ENCODE measurements at regions not wholly inside any gene's neighbourhood (a gene's known extent, or its start where the extent isn't known, plus 50 kb on each side); places are given as distances from the start of the nearest gene placed in this dataset.

- Histone ChIP-seq H3K27ac (no peak overlapping the region), H3K79me2 (ENCODE audit: insufficient read depth, low read depth) (no peaks in the 10 kb centered on the region), H3K4me1 (ENCODE audit: low read depth, poor library complexity, severe bottlenecking) (no peaks in the 10 kb centered on the region), H2AFZ (ENCODE audit: low read depth) (no peak overlapping the region), H3K4me2 (no peak overlapping the region), H4K20me1 (ENCODE audit: insufficient read depth) (no peaks in the 10 kb centered on the region), H3K36me3 (ENCODE audit: insufficient read depth) (no peaks in the 10 kb centered on the region), H3K4me3 (IDR thresholded peaks at IDR 0.05; ENCODE audit: insufficient read depth, low read depth, low read length) (no peak overlapping the region), H3K9ac (no peak overlapping the region), H3K27me3 (ENCODE audit: insufficient read depth, low read depth) (peaks cover 63% of the 10 kb centered on the region)
- TF ChIP-seq, protein P1, sequence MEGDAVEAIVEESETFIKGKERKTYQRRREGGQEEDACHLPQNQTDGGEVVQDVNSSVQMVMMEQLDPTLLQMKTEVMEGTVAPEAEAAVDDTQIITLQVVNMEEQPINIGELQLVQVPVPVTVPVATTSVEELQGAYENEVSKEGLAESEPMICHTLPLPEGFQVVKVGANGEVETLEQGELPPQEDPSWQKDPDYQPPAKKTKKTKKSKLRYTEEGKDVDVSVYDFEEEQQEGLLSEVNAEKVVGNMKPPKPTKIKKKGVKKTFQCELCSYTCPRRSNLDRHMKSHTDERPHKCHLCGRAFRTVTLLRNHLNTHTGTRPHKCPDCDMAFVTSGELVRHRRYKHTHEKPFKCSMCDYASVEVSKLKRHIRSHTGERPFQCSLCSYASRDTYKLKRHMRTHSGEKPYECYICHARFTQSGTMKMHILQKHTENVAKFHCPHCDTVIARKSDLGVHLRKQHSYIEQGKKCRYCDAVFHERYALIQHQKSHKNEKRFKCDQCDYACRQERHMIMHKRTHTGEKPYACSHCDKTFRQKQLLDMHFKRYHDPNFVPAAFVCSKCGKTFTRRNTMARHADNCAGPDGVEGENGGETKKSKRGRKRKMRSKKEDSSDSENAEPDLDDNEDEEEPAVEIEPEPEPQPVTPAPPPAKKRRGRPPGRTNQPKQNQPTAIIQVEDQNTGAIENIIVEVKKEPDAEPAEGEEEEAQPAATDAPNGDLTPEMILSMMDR (conservative IDR thresholded peaks at IDR 0.05; ENCODE audit: low read depth, low read length) = no peak
Observed at GRCh38 chr16:87552072-87552718, 50.1 kb upstream of the JPH3 start.

DNA sequence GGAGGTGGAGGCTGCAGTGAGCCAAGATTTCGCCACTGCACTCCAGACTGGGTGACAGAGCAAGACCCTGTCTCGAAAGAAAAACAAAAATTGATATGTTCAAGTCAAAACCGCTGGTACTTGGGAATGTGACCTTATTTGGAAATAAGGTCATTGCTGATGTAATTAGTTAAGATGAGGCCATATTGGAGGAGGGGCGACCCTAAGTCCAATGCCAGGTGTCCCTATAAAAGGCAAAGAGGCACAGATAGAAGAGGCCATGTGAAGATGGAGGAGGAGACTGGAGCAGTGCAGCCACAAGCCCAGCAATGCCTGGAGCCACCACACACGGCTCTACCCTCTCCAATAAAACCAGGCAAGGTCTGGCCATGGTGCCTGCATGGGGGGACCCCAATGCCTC, 50.8 kb upstream of the JPH3 start:
- H3K9ac ChIP-seq = no peak overlapping the region
- H3K27ac ChIP-seq = no peak overlapping the region
- H4K20me1 ChIP-seq (ENCODE audit: insufficient read depth) = no peaks in the 10 kb centered on the region
- no peak overlapping the region for H3K4me3 ChIP-seq (IDR thresholded peaks at IDR 0.05; ENCODE audit: insufficient read depth, low read depth, low read length)
- H3K4me2 ChIP-seq = no peak overlapping the region
- no peaks in the 10 kb centered on the region for H3K4me1 ChIP-seq (ENCODE audit: low read depth, poor library complexity, severe bottlenecking)
- TF ChIP-seq, protein P1 (conservative IDR thresholded peaks at IDR 0.05; ENCODE audit: low read depth, low read length) = no peak
- no peaks in the 10 kb centered on the region for H3K79me2 ChIP-seq (ENCODE audit: insufficient read depth, low read depth)
- no peaks in the 10 kb centered on the region for H3K36me3 ChIP-seq (ENCODE audit: insufficient read depth)
- H2AFZ ChIP-seq (ENCODE audit: low read depth) = no peak overlapping the region
- H3K27me3 ChIP-seq (ENCODE audit: insufficient read depth, low read depth) = peaks cover 65% of the 10 kb centered on the region

DNA sequence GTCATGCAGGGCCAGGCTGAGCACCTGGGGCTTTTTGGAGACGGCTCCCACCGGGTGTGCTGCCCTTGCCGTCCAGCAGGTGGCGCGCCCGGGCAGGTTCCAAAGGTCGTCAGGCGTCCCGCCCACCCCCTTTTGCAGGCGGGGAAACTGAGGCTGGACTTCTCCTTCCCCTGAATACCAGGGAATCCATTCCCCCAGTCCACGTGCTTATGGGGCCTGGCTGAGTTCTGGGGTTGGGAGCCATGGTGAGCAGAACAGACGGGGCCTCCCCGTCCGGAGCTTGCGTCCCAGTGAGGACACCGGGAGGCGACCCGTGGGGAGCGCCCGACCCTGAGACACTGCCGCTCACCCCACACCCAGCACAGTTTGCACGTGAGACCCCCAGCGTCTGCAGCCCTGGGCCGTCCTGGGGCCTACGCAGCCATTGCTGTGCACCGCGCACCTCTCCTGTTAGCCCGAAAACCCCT, 51.8 kb upstream of the JPH3 start:
- Histone ChIP-seq H3K79me2 (ENCODE audit: insufficient read depth, low read depth) (no peaks in the 10 kb centered on the region), H3K27me3 (ENCODE audit: insufficient read depth, low read depth) (peaks cover 60% of the 10 kb centered on the region), H2AFZ (ENCODE audit: low read depth) (no peak overlapping the region), H3K4me2 (no peak overlapping the region), H3K4me3 (IDR thresholded peaks at IDR 0.05; ENCODE audit: insufficient read depth, low read depth, low read length) (no peak overlapping the region), H3K36me3 (ENCODE audit: insufficient read depth) (no peaks in the 10 kb centered on the region), H3K4me1 (ENCODE audit: low read depth, poor library complexity, severe bottlenecking) (no peaks in the 10 kb centered on the region), H3K27ac (no peak overlapping the region), H4K20me1 (ENCODE audit: insufficient read depth) (no peaks in the 10 kb centered on the region), H3K9ac (no peak overlapping the region)
- TF ChIP-seq, protein P1 (conservative IDR thresholded peaks at IDR 0.05; ENCODE audit: low read depth, low read length) = peak; percentile 85

DNA sequence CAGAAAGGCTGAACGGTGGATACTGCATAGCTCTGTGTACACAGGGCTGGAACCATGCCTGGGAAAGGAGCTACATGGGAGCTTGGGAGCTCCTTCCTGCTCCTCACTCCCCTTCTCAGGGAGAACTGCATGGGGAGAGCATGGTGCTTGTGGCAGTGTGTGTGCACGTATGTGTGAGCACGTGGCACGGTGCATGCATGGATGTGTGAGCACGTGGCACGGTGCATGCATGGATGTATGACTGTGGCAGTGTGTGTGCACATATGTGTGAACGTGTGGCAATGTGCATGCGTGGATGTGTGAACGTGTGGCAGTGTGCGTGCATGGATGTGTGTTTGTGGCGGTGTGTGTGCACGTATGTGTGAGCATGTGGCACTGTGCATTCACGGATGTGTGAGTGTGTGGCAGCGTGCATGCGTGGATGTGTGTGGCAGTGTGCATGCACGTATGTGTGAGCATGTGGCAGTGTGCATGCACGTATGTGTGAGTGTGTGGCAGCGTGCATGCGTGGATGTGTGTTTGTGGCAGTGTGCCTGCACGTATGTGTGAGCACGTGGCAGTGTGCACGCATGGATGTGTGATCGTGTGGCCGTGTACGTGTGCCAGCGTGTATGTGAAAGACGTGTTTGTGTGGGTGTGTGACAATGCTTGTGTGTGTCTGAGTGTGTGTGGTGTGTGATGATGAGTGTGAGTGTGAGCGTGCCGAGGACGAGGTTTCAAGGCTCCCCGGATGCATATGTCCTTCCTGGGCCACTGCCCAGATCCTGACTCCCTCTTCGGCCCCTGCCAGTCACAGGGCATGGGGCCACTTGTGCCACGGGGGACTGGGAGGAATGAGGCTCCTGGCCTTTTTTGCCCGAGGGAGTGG, 52.4 kb upstream of the JPH3 start:
- H3K4me2 ChIP-seq = no peak overlapping the region
- no peak overlapping the region for H3K4me3 ChIP-seq (IDR thresholded peaks at IDR 0.05; ENCODE audit: insufficient read depth, low read depth, low read length)
- no peak overlapping the region for H3K27ac ChIP-seq
- no peak overlapping the region for H2AFZ ChIP-seq (ENCODE audit: low read depth)
- peaks cover 55% of the 10 kb centered on the region for H3K27me3 ChIP-seq (ENCODE audit: insufficient read depth, low read depth)
- TF ChIP-seq, protein P1 (conservative IDR thresholded peaks at IDR 0.05; ENCODE audit: low read depth, low read length) = no peak
- H3K79me2 ChIP-seq (ENCODE audit: insufficient read depth, low read depth) = no peaks in the 10 kb centered on the region
- no peaks in the 10 kb centered on the region for H4K20me1 ChIP-seq (ENCODE audit: insufficient read depth)
- no peak overlapping the region for H3K9ac ChIP-seq
- no peaks in the 10 kb centered on the region for H3K4me1 ChIP-seq (ENCODE audit: low read depth, poor library complexity, severe bottlenecking)
- no peaks in the 10 kb centered on the region for H3K36me3 ChIP-seq (ENCODE audit: insufficient read depth)
